ENCODE measurements at regions not wholly inside any gene's neighbourhood (a gene's known extent, or its start where the extent isn't known, plus 50 kb on each side); places are given as distances from the start of the nearest gene placed in this dataset.
A peak's percentile ranks its signal among the peaks of the same experiment; 100 is the strongest.

DNA sequence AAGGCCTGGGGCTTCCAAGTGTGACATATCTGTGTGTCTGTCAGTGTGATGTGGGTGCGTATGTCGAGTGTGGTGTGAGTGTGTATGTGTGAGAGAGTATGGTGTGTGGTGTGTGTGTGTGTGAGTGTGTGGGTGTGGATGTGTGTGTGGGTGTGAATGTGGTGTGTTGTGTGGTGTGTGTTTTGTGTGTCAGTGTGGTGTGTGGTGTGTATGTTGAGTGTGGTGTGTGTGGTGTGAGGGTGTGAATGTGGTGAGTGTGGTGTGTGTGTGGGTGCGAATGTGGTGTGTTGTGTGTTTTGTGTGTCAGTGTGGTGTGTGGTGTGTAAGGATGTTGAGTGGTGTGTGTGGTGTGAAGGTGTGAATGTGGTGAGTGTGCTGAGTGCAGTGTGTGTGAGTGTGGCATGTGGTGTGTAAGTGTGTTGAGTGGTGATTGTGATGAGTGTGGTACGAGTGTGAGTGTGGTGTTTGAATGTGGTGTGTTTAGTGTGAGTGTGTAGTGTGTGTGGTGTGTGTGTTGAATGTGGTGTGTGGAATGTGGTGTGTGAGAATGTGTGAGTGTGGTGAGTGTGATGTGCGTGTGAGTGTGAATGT, 61.6 kb upstream of the SORCS2 start:
- Histone ChIP-seq H3K27ac (ENCODE audit: extremely low read depth, low read depth, low read length) (no peak overlapping the region), H3K36me3 (ENCODE audit: control insufficient read depth in 2 of 2, insufficient read depth in 1 of 2, low read length in 2 of 2) (no peaks in the 10 kb centered on the region), H3K4me1 (ENCODE audit: control insufficient read depth, insufficient read depth, low read length) (no peaks in the 10 kb centered on the region), H3K4me3 (ENCODE audit: low read depth, low read length) (no peak overlapping the region), H3K9me3 (ENCODE audit: control insufficient read depth, insufficient read depth, low read depth, low read length) (no peaks in the 10 kb centered on the region)
- POLR2A ChIA-PET, result no interaction called here
- CTCF ChIA-PET, result no interaction called here
- no peak for TF ChIP-seq ZNF184 (tag by site-specific recombination; IDR thresholded peaks at IDR 0.05)
- TF ChIP-seq ZNF423 (tag by site-specific recombination; IDR thresholded peaks at IDR 0.05), result no peak
- no peak for TF ChIP-seq ZNF214 (tag by site-specific recombination; IDR thresholded peaks at IDR 0.05; ENCODE audit: borderline replicate concordance)
- TF ChIP-seq ZNF560 (tag by site-specific recombination; IDR thresholded peaks at IDR 0.05; ENCODE audit: borderline replicate concordance), result no peak
- TF ChIP-seq, protein P1, sequence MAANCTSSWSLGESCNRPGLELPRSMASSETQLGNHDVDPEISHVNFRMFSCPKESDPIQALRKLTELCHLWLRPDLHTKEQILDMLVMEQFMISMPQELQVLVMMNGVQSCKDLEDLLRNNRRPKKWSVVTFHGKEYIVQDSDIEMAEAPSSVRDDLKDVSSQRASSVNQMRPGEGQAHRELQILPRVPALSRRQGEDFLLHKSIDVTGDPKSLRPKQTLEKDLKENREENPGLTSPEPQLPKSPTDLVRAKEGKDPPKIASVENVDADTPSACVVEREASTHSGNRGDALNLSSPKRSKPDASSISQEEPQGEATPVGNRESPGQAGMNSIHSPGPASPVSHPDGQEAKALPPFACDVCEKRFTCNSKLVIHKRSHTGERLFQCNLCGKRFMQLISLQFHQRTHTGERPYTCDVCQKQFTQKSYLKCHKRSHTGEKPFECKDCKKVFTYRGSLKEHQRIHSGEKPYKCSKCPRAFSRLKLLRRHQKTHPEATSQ (tag by site-specific recombination; IDR thresholded peaks at IDR 0.05), result no peak
- no peak for TF ChIP-seq ZNF426 (tag by site-specific recombination; IDR thresholded peaks at IDR 0.05)
- no peak for TF ChIP-seq ZNF169 (tag by site-specific recombination; IDR thresholded peaks at IDR 0.05)
- TF ChIP-seq ZNF76 (tag by site-specific recombination; IDR thresholded peaks at IDR 0.05; ENCODE audit: borderline replicate concordance, low read depth), result no peak
- TF ChIP-seq SP7 (tag by site-specific recombination; IDR thresholded peaks at IDR 0.05), result no peak
- peak; percentile 47; the same call in 1 of the 2 replicates for TF ChIP-seq ZNF311 (tag by site-specific recombination; IDR thresholded peaks at IDR 0.05; ENCODE audit: borderline replicate concordance)
- TF ChIP-seq ZBTB48 (tag by site-specific recombination; IDR thresholded peaks at IDR 0.05), result no peak
- TF ChIP-seq ZFHX2 (tag by site-specific recombination; conservative IDR thresholded peaks at IDR 0.05), result peak; percentile 71
- TF ChIP-seq SP2 (tag by site-specific recombination; IDR thresholded peaks at IDR 0.05), result no peak
- no peak for TF ChIP-seq IKZF3 (tag by site-specific recombination; IDR thresholded peaks at IDR 0.05)
- 0 out of 2 replicates have a peak, but pooled peaks have one; percentile 18 for TF ChIP-seq ZNF658 (tag by site-specific recombination; IDR thresholded peaks at IDR 0.05)
- 0 out of 2 replicates have a peak, but pooled peaks have one; percentile 18 for TF ChIP-seq ZNF266 (tag by site-specific recombination; IDR thresholded peaks at IDR 0.05; ENCODE audit: low read depth)
- no peak for TF ChIP-seq PRDM1 (tag by site-specific recombination; IDR thresholded peaks at IDR 0.05)
- TF ChIP-seq EGR2 (tag by site-specific recombination; IDR thresholded peaks at IDR 0.05; ENCODE audit: low read depth), result peak; percentile 80
- TF ChIP-seq ZNF18 (tag by site-specific recombination; IDR thresholded peaks at IDR 0.05), result peak; percentile 92
- 0 out of 2 replicates have a peak, but pooled peaks have one; percentile 44 for TF ChIP-seq ZNF707 (tag by site-specific recombination; IDR thresholded peaks at IDR 0.05)
- no peak for TF ChIP-seq ZNF274 (IDR thresholded peaks at IDR 0.05; ENCODE audit: low read length)
- 0 out of 2 replicates have a peak, but pooled peaks have one; percentile 24 for TF ChIP-seq ZNF274 (tag by site-specific recombination; IDR thresholded peaks at IDR 0.05; ENCODE audit: borderline replicate concordance)
- TF ChIP-seq ZNF514 (tag by site-specific recombination; IDR thresholded peaks at IDR 0.05), result no peak
- no peak for TF ChIP-seq ZNF112 (tag by site-specific recombination; IDR thresholded peaks at IDR 0.05)
- no peak for TF ChIP-seq OSR2 (tag by site-specific recombination; IDR thresholded peaks at IDR 0.05)
- 0 out of 2 replicates have a peak, but pooled peaks have one; percentile 37 for TF ChIP-seq ZNF239 (tag by site-specific recombination; IDR thresholded peaks at IDR 0.05)
- no peak for TF ChIP-seq ZNF48 (tag by site-specific recombination; IDR thresholded peaks at IDR 0.05)
- no peak for TF ChIP-seq HOXA7 (CRISPR knock-in tag; IDR thresholded peaks at IDR 0.05; ENCODE audit: borderline replicate concordance)
- TF ChIP-seq ZFP41 (tag by site-specific recombination; IDR thresholded peaks at IDR 0.05; ENCODE audit: borderline replicate concordance), result no peak
- TF ChIP-seq ZNF549 (tag by site-specific recombination; IDR thresholded peaks at IDR 0.05), result no peak
- no peak for TF ChIP-seq ZNF704 (tag by site-specific recombination; IDR thresholded peaks at IDR 0.05)
- no peak for TF ChIP-seq ZFP3 (tag by site-specific recombination; IDR thresholded peaks at IDR 0.05; ENCODE audit: low read depth)
- TF ChIP-seq, protein P2, sequence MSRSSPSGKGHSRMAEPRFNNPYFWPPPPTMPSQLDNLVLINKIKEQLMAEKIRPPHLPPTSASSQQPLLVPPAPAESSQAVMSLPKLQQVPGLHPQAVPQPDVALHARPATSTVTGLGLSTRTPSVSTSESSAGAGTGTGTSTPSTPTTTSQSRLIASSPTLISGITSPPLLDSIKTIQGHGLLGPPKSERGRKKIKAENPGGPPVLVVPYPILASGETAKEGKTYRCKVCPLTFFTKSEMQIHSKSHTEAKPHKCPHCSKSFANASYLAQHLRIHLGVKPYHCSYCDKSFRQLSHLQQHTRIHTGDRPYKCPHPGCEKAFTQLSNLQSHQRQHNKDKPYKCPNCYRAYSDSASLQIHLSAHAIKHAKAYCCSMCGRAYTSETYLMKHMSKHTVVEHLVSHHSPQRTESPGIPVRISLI (tag by site-specific recombination; IDR thresholded peaks at IDR 0.05), result no peak
- peak; percentile 25; the same call in 1 of the 2 replicates for TF ChIP-seq ZNF248 (tag by site-specific recombination; IDR thresholded peaks at IDR 0.05)
- TF ChIP-seq ZNF768 (tag by site-specific recombination; IDR thresholded peaks at IDR 0.05), result no peak
- no peak for TF ChIP-seq ZNF626 (tag by site-specific recombination; IDR thresholded peaks at IDR 0.05)
